GM12878 (cell line): ENCODE measurements at regions not wholly inside any gene's neighbourhood (a gene's known extent, or its start where the extent isn't known, plus 50 kb on each side); places are given as distances from the start of the nearest gene placed in this dataset.
"Not testable (repeated sequence)": the region's sequence is repeated elsewhere in the genome, so short reads cannot be mapped to it uniquely, and the experiment has no call there.

Experiments
- ATAC-seq: fragments of 200-7000 bp; cut with Tn5 transposase; 3 replicates; pipeline ENCODE4 v1.9.1; 2020; ENCODE audit warnings: mild to moderate bottlenecking, moderate library complexity
- BruUV-seq: library from RNA; stranded (reverse); fragments of 400-500 nt; replicated peaks from 2 replicates; lab custom pipeline; 2021; lab: Mats Ljungman, UMichigan
- CTCF ChIA-PET: fragments of 300-600 bp; sonication (Branson Sonifier 250); formaldehyde crosslinking; extraction: SDS; loops from one replicate; lab custom pipeline; 2021; ENCODE audit warnings: inconsistent platforms; lab: Yijun Ruan, JAX
- POLR2A ChIA-PET: fragments of 350-600 bp; formaldehyde crosslinking; extraction: SDS; loops from one replicate; lab custom pipeline; 2021; ENCODE audit warnings: inconsistent platforms; lab: Charles Lee
- RAD21 ChIA-PET: fragments of 300-600 bp; sonication (Branson Sonifier 250); formaldehyde crosslinking; loops from one replicate; lab custom pipeline; 2023; ENCODE audit warnings: antibody characterized with exemption; ENCODE audit not compliant: unreplicated experiment; lab: Charles Lee
- SMC1A ChIA-PET: fragments of 300-600 bp; sonication (Branson Sonifier 250); formaldehyde crosslinking; loops from one replicate; lab custom pipeline; 2023; ENCODE audit not compliant: unreplicated experiment, uncharacterized antibody; lab: Charles Lee
- DNase-seq: peaks from one replicate; pipeline ENCODE4 v3.0.0-alpha.2; 2011; ENCODE audit warnings: low read depth, low spot score
- FAIRE-seq: peaks from 3 replicates; lab custom pipeline; 2011; peaks lifted over from hg19 to GRCh38; lab: Jason Lieb, UNC
- H2AFZ ChIP-seq: 2 replicates; pipeline ENCODE4 v1.6.0; 2011; ENCODE audit warnings: low read depth, low read length, control low read depth; ENCODE audit not compliant: control insufficient read depth
- H3K27ac ChIP-seq: 2 replicates; pipeline ENCODE4 v1.5.1; 2011; ENCODE audit warnings: control low read depth; ENCODE audit not compliant: control insufficient read depth, insufficient read depth
- H3K27me3 ChIP-seq, 2 experiments: replicated peaks in 1 of 2; 2 replicates each; pipeline versions ENCODE4 v1.6.0 to v1.6.1; 2011; ENCODE audit warnings: low read length in 1 of 2; ENCODE audit not compliant: control insufficient read depth in 2 of 2, insufficient read depth in 2 of 2
- H3K36me3 ChIP-seq, 2 experiments: 2 replicates each; pipeline ENCODE4 v1.5.1; 2011; ENCODE audit warnings: low read length in 1 of 2; ENCODE audit not compliant: control insufficient read depth in 2 of 2, insufficient read depth in 2 of 2
- H3K4me1 ChIP-seq: 2 replicates; pipeline ENCODE4 v1.6.1; 2011; ENCODE audit warnings: mild to moderate bottlenecking, low read length, moderate library complexity, mixed read lengths; ENCODE audit not compliant: control insufficient read depth, insufficient read depth
- H3K4me2 ChIP-seq: 2 replicates; pipeline ENCODE4 v1.6.0; 2011; ENCODE audit warnings: control low read depth; ENCODE audit not compliant: control insufficient read depth, insufficient read depth
- H3K4me3 ChIP-seq: fragments of 200-600 bp; sonication (generic); 2 replicates; pipeline ENCODE4 v1.5.1; 2016
- H3K79me2 ChIP-seq: 2 replicates; pipeline ENCODE4 v1.6.0; 2011; ENCODE audit warnings: low read length; ENCODE audit not compliant: control insufficient read depth, insufficient read depth
- H3K9ac ChIP-seq: 2 replicates; pipeline ENCODE4 v1.8.0; 2011; ENCODE audit warnings: low read length, control low read depth, mixed read lengths; ENCODE audit not compliant: control insufficient read depth, insufficient read depth
- H3K9me3 ChIP-seq: replicated peaks from 3 replicates; pipeline ENCODE4 v1.5.1; 2011; ENCODE audit warnings: mild to moderate bottlenecking, low read length; ENCODE audit not compliant: control insufficient read depth, insufficient read depth
- H4K20me1 ChIP-seq: 2 replicates; pipeline ENCODE4 v1.6.0; 2011; ENCODE audit not compliant: control insufficient read depth, insufficient read depth
- NRF1 ChIP-seq: conservative IDR thresholded peaks from 2 replicates; pipeline ENCODE4 v1.6.1; 2011; ENCODE audit warnings: mild to moderate bottlenecking, low read depth, low read length, improper control_type of control experiment
- POU2F2 ChIP-seq: IDR thresholded peaks from 3 replicates; pipeline ENCODE4 v1.6.1; 2011; ENCODE audit warnings: low read depth, mild to moderate bottlenecking, low read length, borderline replicate concordance
- RB1 ChIP-seq: fragments of 450-650 bp; formaldehyde crosslinking; IDR thresholded peaks from 2 replicates; pipeline ENCODE4 v1.6.1; 2017; ENCODE audit warnings: mild to moderate bottlenecking, borderline replicate concordance
- SIN3A ChIP-seq: IDR thresholded peaks from 2 replicates; pipeline ENCODE4 v1.6.1; 2012; ENCODE audit warnings: low read depth, low read length, improper control_type of control experiment
- TCF3 ChIP-seq: IDR thresholded peaks from 2 replicates; pipeline ENCODE4 v1.6.1; 2012; ENCODE audit warnings: low read depth, mild to moderate bottlenecking, low read length, borderline replicate concordance; ENCODE audit not compliant: insufficient read depth
- ZNF217 ChIP-seq: fragments of 450-650 bp; IDR thresholded peaks from 2 replicates; pipeline ENCODE4 v1.6.1; 2017; ENCODE audit warnings: antibody characterized with exemption, mild to moderate bottlenecking
- ZNF24 ChIP-seq: fragments of 450-650 bp; IDR thresholded peaks from 2 replicates; pipeline ENCODE4 v1.6.1; 2017; ENCODE audit warnings: antibody characterized with exemption, mild to moderate bottlenecking
- ZNF384 ChIP-seq: IDR thresholded peaks from 2 replicates; pipeline ENCODE4 v1.6.1; 2012; ENCODE audit warnings: low read depth, mild to moderate bottlenecking, low read length, improper control_type of control experiment, borderline replicate concordance
- WGBS: methylation state at CpG from one replicate; pipeline ENCODE4 v1.1.6; 2016; ENCODE audit warnings: low lambda C conversion rate; ENCODE audit not compliant: insufficient replicate concordance, insufficient coverage; ENCODE audit errors: missing lambda C conversion rate; 5-methylcytosine and 5-hydroxymethylcytosine counted together
- in situ Hi-C: fragments of 300-500 bp; cut with MboI; formaldehyde crosslinking; loops from 9 replicates; pipeline ENCODE4 v1.14.3; 2018; ENCODE audit warnings: mixed read lengths
- intact Hi-C: fragments of 100-400 bp; cut with micrococcal nuclease; formaldehyde crosslinking; loops from one replicate; pipeline ENCODE4 v1.14.2; 2022; ENCODE audit not compliant: unreplicated experiment
- TF ChIP-seq, protein P1 (sequence below): IDR thresholded peaks from 2 replicates; pipeline ENCODE4 v1.6.1; 2012; ENCODE audit warnings: low read depth, low read length, improper control_type of control experiment
- TF ChIP-seq, protein P2 (sequence below): fragments of 450-650 bp; conservative IDR thresholded peaks from 2 replicates; pipeline ENCODE4 v1.6.1; 2017; ENCODE audit warnings: mild to moderate bottlenecking, moderate library complexity

DNA sequence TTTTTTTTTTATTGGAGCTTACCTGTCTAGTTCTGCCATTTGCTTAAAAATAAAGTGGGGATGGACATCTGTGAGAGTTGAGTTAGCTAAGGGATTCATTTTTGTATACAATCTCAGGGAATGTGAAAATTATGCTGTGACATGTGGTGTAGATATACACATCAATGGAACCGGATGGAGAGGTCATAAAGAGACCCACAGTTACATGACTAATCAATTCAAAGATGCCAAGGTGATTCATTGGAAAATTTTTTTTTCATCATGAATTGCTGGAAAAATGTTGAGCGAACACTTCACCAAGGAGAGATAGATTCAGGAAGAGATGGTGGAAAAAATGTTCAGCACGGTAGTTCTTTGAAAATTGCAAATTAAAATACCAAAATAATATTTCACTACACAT lies 605.4 kb upstream of the KIF2B start:
- in situ Hi-C loops (no loop called here), intact Hi-C loops (no loop called here)
- no peaks in the 10 kb centered on the region for H3K27me3 ChIP-seq
- ATAC-seq, result no peak
- no TSS peak for BruUV-seq
- H3K9ac ChIP-seq, result no peak overlapping the region
- H3K27ac ChIP-seq, result no peak overlapping the region
- H3K79me2 ChIP-seq, result no peaks in the 10 kb centered on the region
- no peaks in the 10 kb centered on the region for H3K9me3 ChIP-seq
- H3K4me2 ChIP-seq, result no peak overlapping the region
- ChIA-PET RAD21 (no interaction called here), SMC1A (no interaction called here), POLR2A (no interaction called here), CTCF (no interaction called here)
- TF ChIP-seq POU2F2 (no peak), SIN3A (no peak), ZNF217 (no peak), ZNF24 (no peak), ZNF384 (no peak), TCF3 (no peak), NRF1 (no peak), RB1 (no peak)
- TF ChIP-seq, protein P1, sequence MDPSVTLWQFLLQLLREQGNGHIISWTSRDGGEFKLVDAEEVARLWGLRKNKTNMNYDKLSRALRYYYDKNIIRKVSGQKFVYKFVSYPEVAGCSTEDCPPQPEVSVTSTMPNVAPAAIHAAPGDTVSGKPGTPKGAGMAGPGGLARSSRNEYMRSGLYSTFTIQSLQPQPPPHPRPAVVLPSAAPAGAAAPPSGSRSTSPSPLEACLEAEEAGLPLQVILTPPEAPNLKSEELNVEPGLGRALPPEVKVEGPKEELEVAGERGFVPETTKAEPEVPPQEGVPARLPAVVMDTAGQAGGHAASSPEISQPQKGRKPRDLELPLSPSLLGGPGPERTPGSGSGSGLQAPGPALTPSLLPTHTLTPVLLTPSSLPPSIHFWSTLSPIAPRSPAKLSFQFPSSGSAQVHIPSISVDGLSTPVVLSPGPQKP, result no peak
- TF ChIP-seq, protein P2, sequence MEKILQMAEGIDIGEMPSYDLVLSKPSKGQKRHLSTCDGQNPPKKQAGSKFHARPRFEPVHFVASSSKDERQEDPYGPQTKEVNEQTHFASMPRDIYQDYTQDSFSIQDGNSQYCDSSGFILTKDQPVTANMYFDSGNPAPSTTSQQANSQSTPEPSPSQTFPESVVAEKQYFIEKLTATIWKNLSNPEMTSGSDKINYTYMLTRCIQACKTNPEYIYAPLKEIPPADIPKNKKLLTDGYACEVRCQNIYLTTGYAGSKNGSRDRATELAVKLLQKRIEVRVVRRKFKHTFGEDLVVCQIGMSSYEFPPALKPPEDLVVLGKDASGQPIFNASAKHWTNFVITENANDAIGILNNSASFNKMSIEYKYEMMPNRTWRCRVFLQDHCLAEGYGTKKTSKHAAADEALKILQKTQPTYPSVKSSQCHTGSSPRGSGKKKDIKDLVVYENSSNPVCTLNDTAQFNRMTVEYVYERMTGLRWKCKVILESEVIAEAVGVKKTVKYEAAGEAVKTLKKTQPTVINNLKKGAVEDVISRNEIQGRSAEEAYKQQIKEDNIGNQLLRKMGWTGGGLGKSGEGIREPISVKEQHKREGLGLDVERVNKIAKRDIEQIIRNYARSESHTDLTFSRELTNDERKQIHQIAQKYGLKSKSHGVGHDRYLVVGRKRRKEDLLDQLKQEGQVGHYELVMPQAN, result no peak
- H4K20me1 ChIP-seq, result no peaks in the 10 kb centered on the region
- H3K36me3 ChIP-seq, result no peaks in the 10 kb centered on the region
- H3K4me3 ChIP-seq, result no peak overlapping the region
- no peaks in the 10 kb centered on the region for H3K4me1 ChIP-seq
- 12% methylated on average over 3 of the region's 3 CpGs for WGBS
- no peak overlapping the region for H2AFZ ChIP-seq
- DNase-seq, result no peak
- no peak for FAIRE-seq

DNA sequence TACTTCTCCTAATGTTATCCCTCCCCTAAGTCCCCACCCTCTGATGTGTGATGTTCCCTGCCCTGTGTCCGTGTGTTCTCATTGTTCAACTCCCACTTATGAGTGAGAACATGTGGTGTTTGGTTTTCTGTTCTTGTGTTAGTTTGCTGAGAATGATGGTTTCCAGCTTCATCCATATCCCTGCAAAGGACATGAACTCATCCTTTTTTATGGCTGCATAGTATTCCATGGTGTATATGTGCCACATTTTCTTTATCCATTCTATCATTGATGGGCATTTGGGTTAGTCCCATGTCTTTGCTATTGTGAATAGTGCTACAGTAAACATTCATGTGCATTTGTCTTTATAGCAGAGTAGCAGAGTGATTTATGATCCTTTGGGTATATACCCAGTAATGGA lies 613.8 kb upstream of the KIF2B start:
- H3K36me3 ChIP-seq, H3K79me2 ChIP-seq, BruUV-seq, H3K27ac ChIP-seq, FAIRE-seq, DNase-seq, H3K4me1 ChIP-seq, ATAC-seq, H3K4me2 ChIP-seq, H3K4me3 ChIP-seq, H3K27me3 ChIP-seq, H2AFZ ChIP-seq, POLR2A ChIA-PET, RAD21 ChIA-PET, CTCF ChIA-PET, in situ Hi-C loops, H4K20me1 ChIP-seq, intact Hi-C loops, H3K9me3 ChIP-seq, SMC1A ChIA-PET, H3K9ac ChIP-seq: not testable (repeated sequence)
- WGBS, result 0% methylated on average over 1 of the region's 1 CpG
